ENCODE measurements at regions not wholly inside any gene's neighbourhood (a gene's known extent, or its start where the extent isn't known, plus 50 kb on each side); places are given as distances from the start of the nearest gene placed in this dataset.

DNA sequence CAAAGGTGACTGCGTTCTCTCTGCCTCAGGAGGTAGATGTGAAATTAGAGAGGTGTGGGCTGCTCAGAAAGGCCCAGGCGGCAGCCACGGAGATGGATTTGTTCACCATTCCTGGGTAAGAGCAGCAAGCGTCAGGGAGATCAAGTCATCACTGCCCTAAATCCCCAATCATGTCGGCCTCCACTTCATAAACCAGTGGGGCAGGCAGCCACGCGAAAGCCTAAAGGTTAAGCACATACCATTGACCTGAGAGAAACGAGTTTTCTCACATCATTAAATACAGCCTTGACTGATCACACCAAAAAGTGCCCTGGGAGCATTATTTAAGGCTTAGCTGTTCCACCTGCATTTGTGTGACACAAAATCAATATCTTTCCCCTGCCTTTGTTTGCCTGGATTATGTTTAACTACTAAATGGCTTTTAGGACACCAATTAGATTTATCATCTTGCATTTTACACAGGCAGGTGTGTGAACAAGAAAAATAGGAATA lies 50.7 kb upstream of the FOXB1 start:
- H3K9me3 ChIP-seq (replicated peaks): no peaks in the 10 kb centered on the region; the same call in 1 of the 2 replicates
- no peak overlapping the region for H3K27ac ChIP-seq
- 0 out of 2 replicates have a peak, but pooled peaks cover 2% of the 10 kb centered on the region for H3K27me3 ChIP-seq
- H3K4me1 ChIP-seq: no peaks in the 10 kb centered on the region
- H3K36me3 ChIP-seq: no peaks in the 10 kb centered on the region
- DNase-seq: no peak
- H3K4me3 ChIP-seq: no peak overlapping the region

DNA sequence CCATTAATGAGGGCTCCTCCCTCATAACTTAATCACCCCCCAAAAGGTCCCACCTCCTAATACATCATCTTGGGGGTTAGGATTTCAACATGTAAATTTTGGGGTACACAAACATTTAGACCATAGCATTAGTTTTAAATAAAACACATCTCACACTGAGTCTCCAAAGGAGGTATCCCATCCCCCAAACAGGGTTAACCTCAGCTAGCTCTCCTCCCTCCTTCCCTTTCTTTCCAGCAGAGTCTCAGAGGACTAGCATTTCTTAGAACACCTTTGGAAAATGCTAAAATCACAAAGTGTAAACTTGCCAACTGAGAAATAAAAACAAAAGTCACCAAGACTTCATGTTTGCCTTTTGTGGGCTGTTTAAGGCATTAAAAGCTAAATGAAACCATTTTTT lies 51.2 kb upstream of the FOXB1 start:
- Histone ChIP-seq H3K27ac (no peak overlapping the region), H3K27me3 (0 out of 2 replicates have a peak, but pooled peaks cover 2% of the 10 kb centered on the region), H3K36me3 (no peaks in the 10 kb centered on the region), H3K4me3 (no peak overlapping the region), H3K4me1 (no peaks in the 10 kb centered on the region), H3K9me3 (replicated peaks) (no peaks in the 10 kb centered on the region; the same call in 1 of the 2 replicates)
- DNase-seq: no peak

DNA sequence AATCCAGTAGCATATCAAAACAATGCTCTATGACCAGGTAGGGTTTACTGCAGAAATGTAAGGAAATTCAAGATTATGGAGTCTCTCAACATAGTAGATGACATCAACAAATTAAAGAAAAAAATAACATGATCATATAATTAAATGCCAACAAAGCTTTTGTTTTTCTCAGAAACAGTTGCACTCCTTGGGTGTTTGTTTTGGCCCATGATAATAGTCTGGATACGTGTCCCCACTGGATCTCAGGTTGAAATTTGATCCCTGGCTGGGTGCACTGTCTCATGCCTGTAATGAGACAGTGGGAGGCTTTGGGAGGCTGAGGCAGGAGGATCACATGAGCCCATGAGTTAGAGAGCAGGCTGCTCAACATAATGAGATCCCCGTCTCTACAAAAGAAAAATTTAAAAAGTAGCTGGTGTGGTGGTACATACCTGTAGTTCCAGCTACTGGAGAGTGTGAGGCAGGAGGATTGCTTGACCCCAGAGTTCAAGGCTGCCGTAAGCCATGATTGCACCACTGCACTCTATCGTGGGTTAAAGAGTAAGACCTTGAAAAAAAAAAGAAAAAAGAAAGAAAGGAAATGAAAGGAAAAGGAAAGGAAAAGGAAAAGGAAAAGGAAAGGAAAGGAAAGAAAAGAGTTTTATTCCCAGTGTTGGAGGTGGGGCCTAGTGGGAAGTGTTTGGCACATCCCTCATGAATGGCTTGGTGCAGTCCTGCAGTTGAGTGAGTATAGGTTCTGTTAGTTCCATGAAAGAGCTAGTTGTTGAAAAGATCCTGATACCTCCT lies 53.3 kb upstream of the FOXB1 start:
- Histone ChIP-seq H3K27me3 (0 out of 2 replicates have a peak, but pooled peaks cover 2% of the 10 kb centered on the region), H3K4me1 (no peaks in the 10 kb centered on the region), H3K27ac (no peak overlapping the region), H3K4me3 (no peak overlapping the region), H3K9me3 (replicated peaks) (no peaks in the 10 kb centered on the region; the same call in 1 of the 2 replicates), H3K36me3 (no peaks in the 10 kb centered on the region)
- DNase-seq: no peak

DNA sequence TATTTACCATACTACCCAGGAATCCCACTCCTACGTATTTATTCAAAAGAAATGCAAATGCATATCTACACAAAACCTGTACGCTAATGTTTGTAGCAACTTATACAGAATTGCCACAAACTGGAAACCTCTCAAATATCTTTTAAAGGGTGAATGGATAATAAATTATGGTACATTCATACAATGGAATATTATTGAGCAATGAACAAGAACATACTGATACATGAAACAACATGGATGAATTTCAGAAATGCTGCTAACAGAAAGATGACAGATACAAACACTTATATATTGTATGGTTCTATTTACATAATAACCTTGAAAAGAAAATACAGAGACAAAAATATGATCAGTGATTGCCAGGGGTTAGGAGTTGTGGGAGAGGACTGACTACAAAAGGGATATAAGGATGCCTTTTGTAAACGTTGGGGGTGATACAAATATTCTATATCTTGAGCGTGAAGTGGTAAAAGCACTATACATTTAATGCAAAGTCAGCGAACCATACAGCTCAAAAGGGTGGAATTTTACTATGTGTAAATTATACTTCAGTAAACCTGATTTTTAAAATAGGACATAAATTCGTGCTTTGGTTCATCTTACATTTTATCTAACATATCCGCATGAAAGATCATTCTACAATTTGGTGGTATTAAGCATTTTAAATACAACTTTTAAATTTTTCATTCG lies 55.0 kb upstream of the FOXB1 start:
- H3K4me1 ChIP-seq: no peaks in the 10 kb centered on the region
- H3K36me3 ChIP-seq: no peaks in the 10 kb centered on the region
- no peak for DNase-seq
- H3K9me3 ChIP-seq (replicated peaks): no peaks in the 10 kb centered on the region
- 0 out of 2 replicates have a peak, but pooled peaks cover 2% of the 10 kb centered on the region for H3K27me3 ChIP-seq
- no peak overlapping the region for H3K27ac ChIP-seq
- H3K4me3 ChIP-seq: no peak overlapping the region

DNA sequence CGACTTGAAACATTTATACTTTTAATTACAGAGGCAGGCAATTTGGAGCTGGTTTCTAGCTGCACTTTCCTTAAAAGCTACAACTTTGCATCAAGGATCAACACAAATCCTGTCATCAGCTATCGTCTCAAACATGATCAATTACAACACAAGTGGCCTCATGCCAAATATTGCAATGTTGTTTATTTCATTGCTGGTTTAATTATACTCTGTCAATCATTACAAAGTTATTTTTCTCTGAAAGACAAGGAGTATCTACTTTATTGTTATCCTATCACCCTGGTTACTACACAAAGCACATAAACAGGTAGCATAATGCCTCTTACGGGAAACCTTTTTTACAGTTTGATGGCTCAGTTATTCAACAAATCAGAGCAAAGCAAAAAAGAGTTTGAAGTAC lies 58.0 kb upstream of the FOXB1 start:
- no peak for DNase-seq
- H3K9me3 ChIP-seq (replicated peaks): no peaks in the 10 kb centered on the region
- H3K36me3 ChIP-seq: no peaks in the 10 kb centered on the region
- no peak overlapping the region for H3K4me3 ChIP-seq
- no peak overlapping the region for H3K27ac ChIP-seq
- H3K4me1 ChIP-seq: no peaks in the 10 kb centered on the region
- 0 out of 2 replicates have a peak, but pooled peaks cover 2% of the 10 kb centered on the region for H3K27me3 ChIP-seq

DNA sequence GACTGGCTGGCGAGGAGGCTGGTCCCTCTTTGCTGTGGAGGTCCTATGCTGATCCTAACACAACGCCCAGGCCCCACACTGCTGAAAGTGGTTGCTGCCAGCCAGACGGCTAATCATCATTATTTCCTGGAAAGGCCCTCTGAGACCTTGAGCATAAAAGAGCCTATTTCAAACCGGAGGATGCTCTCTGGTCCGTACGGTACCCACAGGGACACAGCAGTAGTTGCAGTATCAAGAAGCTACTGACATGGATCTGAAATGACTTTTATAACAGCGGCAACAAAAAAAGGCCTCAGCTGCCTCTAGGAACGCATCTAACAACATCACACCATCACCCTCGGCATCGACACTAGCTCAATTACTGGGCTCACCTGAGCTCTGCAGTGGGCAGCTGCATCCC lies 59.1 kb upstream of the FOXB1 start:
- Histone ChIP-seq H3K4me3 (no peak overlapping the region), H3K27me3 (0 out of 2 replicates have a peak, but pooled peaks cover 2% of the 10 kb centered on the region), H3K4me1 (no peaks in the 10 kb centered on the region), H3K9me3 (replicated peaks) (no peaks in the 10 kb centered on the region), H3K27ac (no peak overlapping the region), H3K36me3 (no peaks in the 10 kb centered on the region)
- no peak for DNase-seq

DNA sequence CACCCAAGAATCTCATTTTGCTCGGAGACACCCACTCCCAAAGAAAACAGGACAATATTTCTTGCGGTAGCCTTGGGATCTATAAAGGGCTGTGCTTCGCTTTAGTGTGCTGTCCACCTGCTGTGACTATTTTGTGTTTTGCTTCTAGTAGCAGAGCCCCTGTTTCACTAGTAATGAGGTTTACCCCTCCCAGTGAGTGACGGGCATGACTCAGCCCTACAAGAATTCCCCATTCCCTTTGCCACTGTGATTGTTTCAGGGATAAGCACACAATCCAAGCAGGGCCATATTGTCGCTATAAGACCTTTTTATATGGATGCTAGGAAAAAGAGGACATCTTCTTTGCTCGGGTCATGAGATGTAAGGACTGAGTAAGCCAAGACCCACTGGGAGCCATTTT lies 62.5 kb upstream of the FOXB1 start:
- no peaks in the 10 kb centered on the region for H3K9me3 ChIP-seq (replicated peaks)
- no peaks in the 10 kb centered on the region for H3K4me1 ChIP-seq
- DNase-seq: no peak
- no peak overlapping the region for H3K27ac ChIP-seq
- no peak overlapping the region for H3K4me3 ChIP-seq
- no peaks in the 10 kb centered on the region for H3K36me3 ChIP-seq
- no peaks in the 10 kb centered on the region for H3K27me3 ChIP-seq

DNA sequence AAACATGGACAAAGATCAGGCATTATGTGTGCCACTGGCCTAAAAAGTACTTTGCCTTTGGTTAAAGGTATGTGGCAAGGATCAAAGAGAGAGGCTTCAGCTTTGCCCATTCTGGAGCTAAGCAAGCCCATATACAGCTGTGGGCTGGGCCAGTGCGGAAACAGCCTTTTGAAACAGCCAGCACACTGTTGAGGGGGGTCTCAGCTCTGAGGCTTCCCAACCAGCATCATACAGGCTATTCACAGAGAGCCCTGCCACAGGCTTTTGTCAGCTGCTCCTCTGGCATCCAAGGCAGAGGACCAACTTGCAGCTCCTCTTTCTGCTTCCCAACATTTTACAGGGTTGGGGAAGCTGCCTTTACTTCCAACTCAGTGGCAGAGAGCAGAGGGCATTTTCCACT lies 63.2 kb upstream of the FOXB1 start:
- no peak overlapping the region for H3K27ac ChIP-seq
- no peak for DNase-seq
- H3K9me3 ChIP-seq (replicated peaks): no peaks in the 10 kb centered on the region
- no peaks in the 10 kb centered on the region for H3K4me1 ChIP-seq
- no peaks in the 10 kb centered on the region for H3K27me3 ChIP-seq
- no peak overlapping the region for H3K4me3 ChIP-seq
- no peaks in the 10 kb centered on the region for H3K36me3 ChIP-seq

DNA sequence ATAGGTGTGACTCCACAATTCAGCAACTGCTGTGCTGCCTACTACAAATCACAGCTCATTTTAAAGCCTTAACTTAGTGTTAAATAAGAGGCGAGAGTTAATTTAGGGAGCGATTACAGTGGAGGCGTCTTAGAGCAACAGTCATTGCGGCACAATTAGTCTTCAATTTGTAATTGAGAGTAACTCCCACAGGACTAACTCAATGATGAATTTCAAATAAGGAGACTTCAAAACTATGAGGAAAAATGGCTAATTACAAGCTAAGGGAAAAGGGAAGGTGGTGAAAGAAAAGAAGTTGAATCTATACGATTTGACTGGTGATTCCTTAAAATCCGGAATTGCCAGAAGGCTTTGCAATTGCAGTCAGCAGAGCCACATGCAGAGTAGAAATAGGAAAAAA lies 63.7 kb upstream of the FOXB1 start:
- H3K27ac ChIP-seq: no peak overlapping the region
- no peak overlapping the region for H3K4me3 ChIP-seq
- H3K9me3 ChIP-seq (replicated peaks): no peaks in the 10 kb centered on the region
- H3K27me3 ChIP-seq: no peaks in the 10 kb centered on the region
- no peak for DNase-seq
- no peaks in the 10 kb centered on the region for H3K4me1 ChIP-seq
- H3K36me3 ChIP-seq: no peaks in the 10 kb centered on the region

DNA sequence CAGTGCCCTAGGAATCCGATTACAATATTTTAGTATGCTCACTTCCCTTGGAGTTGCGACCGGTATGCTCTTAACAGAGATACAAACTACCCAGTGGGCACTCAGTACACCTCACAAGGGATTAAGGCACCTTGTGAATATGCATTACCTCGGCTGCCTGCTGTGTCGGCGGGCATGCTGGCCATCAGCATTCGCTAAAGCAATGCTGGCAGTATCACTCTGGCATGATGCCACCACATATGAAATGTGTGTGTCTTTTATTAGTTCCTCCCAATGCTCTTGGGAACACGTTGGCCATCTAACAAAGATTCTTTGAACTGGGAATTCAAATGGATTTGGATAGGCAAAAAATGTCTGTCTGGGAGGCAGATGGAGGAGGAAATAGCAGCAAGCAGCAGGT lies 67.4 kb upstream of the FOXB1 start:
- Histone ChIP-seq H3K36me3 (no peaks in the 10 kb centered on the region), H3K27ac (no peak overlapping the region), H3K9me3 (replicated peaks) (no peaks in the 10 kb centered on the region), H3K4me1 (peaks cover 9% of the 10 kb centered on the region), H3K27me3 (no peaks in the 10 kb centered on the region), H3K4me3 (no peak overlapping the region)
- no peak for DNase-seq

DNA sequence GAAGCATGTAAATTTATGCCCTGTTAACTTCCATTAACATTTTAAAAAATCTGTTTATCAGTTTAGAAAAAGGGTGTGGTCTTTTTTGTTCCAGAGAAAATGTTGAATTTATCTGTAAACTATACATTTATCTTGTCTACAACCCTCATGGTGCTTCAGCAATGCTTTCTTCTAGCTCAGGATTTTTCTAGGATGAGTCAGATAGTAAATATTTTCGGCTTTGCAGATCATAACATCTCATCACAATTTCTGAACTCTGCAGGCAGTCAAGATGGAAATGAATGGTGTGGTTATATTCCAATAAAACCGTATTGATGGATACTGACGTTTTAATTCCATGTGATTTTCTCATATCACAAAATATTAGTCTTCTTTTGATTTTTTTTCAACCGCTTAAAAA lies 70.5 kb upstream of the FOXB1 start:
- Histone ChIP-seq H3K27me3 (no peaks in the 10 kb centered on the region), H3K27ac (no peak overlapping the region), H3K4me3 (no peak overlapping the region), H3K4me1 (peaks cover 9% of the 10 kb centered on the region), H3K36me3 (no peaks in the 10 kb centered on the region), H3K9me3 (replicated peaks) (no peaks in the 10 kb centered on the region)
- no peak for DNase-seq

DNA sequence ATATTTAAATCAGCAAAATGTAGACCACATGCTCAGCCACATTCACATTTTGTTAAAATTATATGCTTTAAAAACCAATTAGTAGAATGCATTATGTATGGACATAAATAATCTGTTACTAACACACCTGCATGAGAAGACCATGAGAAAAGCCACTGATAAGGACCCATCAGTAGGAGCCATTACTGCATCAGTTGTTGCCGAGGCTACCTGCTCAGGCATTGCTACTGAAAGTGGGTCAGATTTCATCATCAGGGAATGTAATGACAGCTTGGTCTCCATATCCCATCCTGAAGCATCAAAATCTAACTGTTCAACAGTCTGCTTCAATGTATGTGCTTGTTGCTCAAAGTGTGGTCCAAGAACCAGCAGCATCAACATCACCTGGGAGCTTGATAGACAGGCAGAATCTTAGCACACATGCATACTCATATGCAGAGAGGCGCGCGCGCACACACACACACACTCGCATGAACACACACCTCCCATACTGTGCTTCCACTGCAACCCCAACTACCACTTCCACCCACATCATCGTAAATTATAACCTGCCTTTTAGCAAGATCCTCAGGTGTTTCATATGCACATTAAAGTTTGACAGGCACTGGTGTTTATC lies 72.4 kb upstream of the FOXB1 start:
- Histone ChIP-seq H3K9me3 (replicated peaks) (no peaks in the 10 kb centered on the region), H3K27ac (no peak overlapping the region), H3K27me3 (no peaks in the 10 kb centered on the region), H3K4me3 (no peak overlapping the region), H3K4me1 (peaks cover 9% of the 10 kb centered on the region), H3K36me3 (no peaks in the 10 kb centered on the region)
- DNase-seq: no peak

DNA sequence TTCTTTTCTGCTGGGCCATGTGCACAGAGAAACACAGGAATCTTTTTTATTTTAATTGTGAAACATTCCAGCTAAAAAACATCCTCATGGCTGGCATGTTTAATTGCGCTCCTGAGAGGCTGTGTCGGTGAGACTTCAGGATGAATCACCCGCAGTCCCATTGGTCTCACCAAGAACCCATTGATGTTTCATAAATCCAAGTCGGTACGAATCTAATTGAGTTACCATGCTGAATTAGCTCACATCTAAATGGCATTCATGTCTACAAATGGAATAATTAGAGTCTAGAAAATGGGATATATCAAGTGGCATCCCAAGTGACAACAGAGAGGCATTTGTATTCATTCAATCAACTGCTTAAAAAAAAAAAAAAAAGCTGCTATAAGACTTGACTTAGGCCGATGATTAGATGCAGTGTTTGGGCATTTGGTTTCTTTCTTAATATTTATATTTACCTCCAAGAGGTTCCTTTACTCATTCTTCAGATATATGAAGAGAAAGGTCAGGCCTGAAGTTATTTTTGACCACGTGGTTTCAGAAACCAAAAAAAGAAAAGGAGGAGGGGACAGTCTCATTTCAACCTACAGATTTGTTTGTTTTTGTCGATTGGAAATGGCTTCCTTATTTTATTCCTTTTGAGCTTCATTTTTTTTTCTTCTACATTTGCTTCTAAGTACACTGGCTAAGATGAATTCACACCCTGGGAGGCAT lies 79.1 kb upstream of the FOXB1 start:
- DNase-seq: no peak
- H3K9me3 ChIP-seq (replicated peaks): no peaks in the 10 kb centered on the region
- H3K36me3 ChIP-seq: no peaks in the 10 kb centered on the region
- no peak overlapping the region for H3K27ac ChIP-seq
- no peaks in the 10 kb centered on the region for H3K27me3 ChIP-seq
- no peak overlapping the region for H3K4me3 ChIP-seq
- H3K4me1 ChIP-seq: no peaks in the 10 kb centered on the region

DNA sequence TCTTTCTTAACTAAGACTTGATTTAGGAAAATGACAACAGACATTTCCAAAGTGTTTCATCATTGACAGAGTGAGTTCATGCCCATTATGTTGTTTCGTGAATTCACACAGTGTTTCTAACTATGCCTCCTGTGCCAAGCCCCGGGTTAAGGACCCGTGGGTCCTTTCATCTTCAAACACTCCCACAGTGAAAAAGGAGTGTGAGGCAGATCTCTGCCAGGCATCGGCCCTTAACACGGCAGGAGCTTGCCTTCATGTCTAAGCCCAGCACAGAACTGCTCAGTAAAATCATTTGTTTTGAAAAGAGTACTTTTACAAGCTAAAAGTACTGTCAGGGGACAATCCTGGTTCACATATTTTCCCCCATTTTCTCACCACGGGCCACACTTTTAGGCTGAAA lies 80.0 kb upstream of the FOXB1 start:
- no peak overlapping the region for H3K4me3 ChIP-seq
- no peaks in the 10 kb centered on the region for H3K36me3 ChIP-seq
- H3K4me1 ChIP-seq: no peaks in the 10 kb centered on the region
- H3K9me3 ChIP-seq (replicated peaks): no peaks in the 10 kb centered on the region
- DNase-seq: no peak
- no peak overlapping the region for H3K27ac ChIP-seq
- no peaks in the 10 kb centered on the region for H3K27me3 ChIP-seq

DNA sequence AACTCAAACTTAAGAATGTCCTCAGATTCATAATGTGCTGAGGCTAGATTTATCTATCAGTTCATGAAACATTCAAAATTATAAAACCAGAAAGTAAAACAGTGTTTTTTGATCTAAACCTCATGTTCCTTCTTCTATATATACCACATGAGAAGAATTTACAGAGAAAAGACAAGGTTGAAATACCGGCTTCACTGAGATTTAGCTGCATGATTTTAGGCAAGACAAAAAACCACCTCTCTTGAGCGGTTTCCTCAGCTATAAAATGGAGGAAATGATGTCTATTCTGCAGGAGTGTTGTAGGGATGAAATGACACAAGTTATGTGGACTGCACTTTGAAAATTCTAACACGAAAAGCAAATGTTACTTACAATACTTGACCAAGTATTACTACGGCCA lies 80.6 kb upstream of the FOXB1 start:
- no peak for DNase-seq
- Histone ChIP-seq H3K36me3 (no peaks in the 10 kb centered on the region), H3K27ac (no peak overlapping the region), H3K4me1 (no peaks in the 10 kb centered on the region), H3K9me3 (replicated peaks) (no peaks in the 10 kb centered on the region), H3K27me3 (no peaks in the 10 kb centered on the region), H3K4me3 (no peak overlapping the region)

Measured in SJCRH30 (cell line).